GM12878 (cell line): ENCODE measurements at regions not wholly inside any gene's neighbourhood (a gene's known extent, or its start where the extent isn't known, plus 50 kb on each side); places are given as distances from the start of the nearest gene placed in this dataset.

Experiments
- CHD2 ChIP-seq: IDR thresholded peaks from 2 replicates; pipeline ENCODE4 v1.6.1; 2011; ENCODE audit warnings: low read depth, low read length, improper control_type of control experiment, borderline replicate concordance
- ETV6 ChIP-seq, 2 experiments: fragments of 450-650 bp in 1 of 2; IDR thresholded peaks in 1 of 2; conservative IDR thresholded peaks in 1 of 2; 2 replicates each; pipeline ENCODE4 v1.6.1; 2014; ENCODE audit warnings: antibody characterized with exemption in 1 of 2, borderline replicate concordance in 1 of 2, low read depth in 1 of 2, mild to moderate bottlenecking in 1 of 2, moderate library complexity in 1 of 2
- IKZF1 ChIP-seq: fragments of 450-650 bp; conservative IDR thresholded peaks from 2 replicates; pipeline ENCODE4 v1.6.1; 2017; ENCODE audit warnings: antibody characterized with exemption, mild to moderate bottlenecking
- POLR2AphosphoS5 ChIP-seq: IDR thresholded peaks from 2 replicates; pipeline ENCODE4 v1.6.1; 2011; ENCODE audit warnings: mild to moderate bottlenecking, low read length, inconsistent platforms

DNA sequence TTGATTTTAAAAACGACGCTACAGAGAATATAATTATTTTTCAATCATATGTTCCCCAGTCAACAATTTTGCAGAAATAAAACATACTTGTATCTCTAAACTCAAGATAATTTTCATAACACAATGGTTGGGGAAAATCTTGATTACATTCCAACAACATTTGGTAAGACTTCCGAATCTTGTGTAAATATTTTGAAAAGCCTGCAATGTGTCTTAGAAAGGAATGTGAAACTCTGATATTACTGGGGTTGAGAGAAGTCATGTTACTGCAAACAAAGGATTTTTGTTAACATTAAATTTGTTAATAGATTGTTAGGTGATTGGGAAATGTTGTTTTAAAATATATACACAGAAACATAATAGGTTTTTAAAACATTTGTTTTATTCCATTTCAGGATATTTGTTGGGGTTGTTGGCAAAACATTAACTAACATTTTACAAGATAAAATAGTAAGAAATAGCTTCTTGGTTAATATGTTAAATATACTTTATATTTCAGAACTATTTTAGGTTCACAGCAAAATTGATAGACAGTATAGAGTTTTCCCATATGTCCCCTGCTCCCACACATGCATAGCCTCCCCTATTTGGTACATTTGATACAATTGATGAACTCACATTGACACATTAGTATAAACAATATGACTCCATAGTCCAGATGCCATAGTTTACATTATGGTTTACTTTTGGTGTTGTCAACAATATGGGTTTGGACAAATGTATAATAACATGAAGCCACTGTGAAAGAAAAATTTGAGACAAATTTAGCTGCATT lies 218.6 kb upstream of the FAM47A start:
- TF ChIP-seq POLR2AphosphoS5: no peak
- TF ChIP-seq CHD2: no peak
- TF ChIP-seq ETV6 (conservative IDR thresholded peaks at IDR 0.05 in 1 of 2, IDR thresholded peaks at IDR 0.05 in 1 of 2; ENCODE audit: borderline replicate concordance in 1 of 2, low read depth in 1 of 2): no peak
- no peak for TF ChIP-seq IKZF1
